ENCODE measurements at regions not wholly inside any gene's neighbourhood (a gene's known extent, or its start where the extent isn't known, plus 50 kb on each side); places are given as distances from the start of the nearest gene placed in this dataset.
"Not testable (repeated sequence)": the region's sequence is repeated elsewhere in the genome, so short reads cannot be mapped to it uniquely, and the experiment has no call there.

DNA sequence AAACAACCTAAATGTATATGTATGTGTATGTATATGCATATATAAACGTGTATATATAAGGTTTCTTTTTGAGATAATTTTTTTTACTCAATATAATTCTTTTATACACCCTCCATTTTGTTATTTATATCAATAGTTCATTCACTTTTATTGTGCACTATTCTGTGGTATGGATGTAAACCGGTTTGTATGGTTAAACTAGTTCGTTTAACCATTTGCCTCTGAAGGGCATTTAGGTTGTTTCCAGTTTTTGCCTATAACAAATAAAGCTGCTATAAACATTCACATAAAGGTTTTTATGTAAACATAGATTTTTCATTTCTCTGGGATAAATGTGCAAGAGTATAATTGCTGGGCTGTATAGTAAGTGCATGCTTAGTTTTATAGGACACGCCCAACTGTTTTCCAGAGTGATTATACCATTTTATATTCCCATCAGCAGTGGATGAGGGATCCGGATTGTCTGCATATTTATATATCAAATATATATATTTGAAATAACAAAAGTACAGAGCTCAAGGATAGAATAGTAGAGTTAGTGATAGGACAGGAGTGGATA is 380.3 kb downstream of the TSHZ3 start:
- H3K4me3 ChIP-seq (ENCODE audit: low read depth in 1 of 2, low read length in 2 of 2): no peak overlapping the region
- H3K27ac ChIP-seq (ENCODE audit: low read depth, low read length): no peak overlapping the region
- no peaks in the 10 kb centered on the region for H3K27me3 ChIP-seq (ENCODE audit: control insufficient read depth in 1 of 2, insufficient read depth in 2 of 2, low read length in 2 of 2)
- no peaks in the 10 kb centered on the region for H3K36me3 ChIP-seq (ENCODE audit: control insufficient read depth in 1 of 2, insufficient read depth in 2 of 2, low read length in 2 of 2)
- H3K4me1 ChIP-seq (ENCODE audit: control insufficient read depth in 1 of 2, insufficient read depth in 2 of 2, low read length in 2 of 2): no peaks in the 10 kb centered on the region
- H3K9me3 ChIP-seq (ENCODE audit: control insufficient read depth in 1 of 2, low read length in 2 of 2): peaks cover 0 to 2% of the 10 kb centered on the region in 2 donors
- H3K9ac ChIP-seq (ENCODE audit: low read depth in 1 of 2, low read length in 2 of 2): no peak overlapping the region

DNA sequence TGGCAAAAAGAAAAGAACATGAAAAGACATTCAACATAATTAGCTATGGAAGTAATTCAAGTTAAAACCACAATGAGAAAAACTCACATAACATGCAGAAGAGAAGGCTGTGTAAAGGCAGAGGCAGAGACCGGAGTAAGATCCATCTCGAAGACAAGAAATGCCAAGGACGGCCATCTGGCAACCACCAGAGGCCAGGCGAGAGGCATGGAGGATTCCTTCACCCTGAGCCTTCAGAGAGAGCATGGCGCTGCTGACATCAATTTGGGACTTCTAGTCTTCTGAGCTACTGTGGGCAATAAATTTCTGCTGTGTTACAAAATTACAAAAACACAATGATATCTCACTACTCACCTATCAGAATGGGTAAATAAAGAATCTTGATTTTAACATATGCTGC is 381.0 kb downstream of the TSHZ3 start:
- H3K27ac ChIP-seq (ENCODE audit: low read depth, low read length): no peak overlapping the region
- H3K9me3 ChIP-seq (ENCODE audit: control insufficient read depth in 1 of 2, low read length in 2 of 2): peaks cover 2 to 4% of the 10 kb centered on the region in 2 donors
- H3K9ac ChIP-seq (ENCODE audit: low read depth in 1 of 2, low read length in 2 of 2): no peak overlapping the region
- no peak overlapping the region for H3K4me3 ChIP-seq (ENCODE audit: low read depth in 1 of 2, low read length in 2 of 2)
- H3K36me3 ChIP-seq (ENCODE audit: control insufficient read depth in 1 of 2, insufficient read depth in 2 of 2, low read length in 2 of 2): no peaks in the 10 kb centered on the region
- H3K27me3 ChIP-seq (ENCODE audit: control insufficient read depth in 1 of 2, insufficient read depth in 2 of 2, low read length in 2 of 2): no peaks in the 10 kb centered on the region
- no peaks in the 10 kb centered on the region for H3K4me1 ChIP-seq (ENCODE audit: control insufficient read depth in 1 of 2, insufficient read depth in 2 of 2, low read length in 2 of 2)

- H3K4me3 ChIP-seq (ENCODE audit: low read depth in 1 of 2, low read length in 2 of 2): no peak overlapping the region
- H3K4me1 ChIP-seq (ENCODE audit: control insufficient read depth in 1 of 2, insufficient read depth in 2 of 2, low read length in 2 of 2): no peaks in the 10 kb centered on the region
- H3K9ac ChIP-seq (ENCODE audit: low read depth in 1 of 2, low read length in 2 of 2): no peak overlapping the region
- H3K9me3 ChIP-seq (ENCODE audit: control insufficient read depth in 1 of 2, low read length in 2 of 2): peaks cover 2 to 7% of the 10 kb centered on the region in 2 donors
- H3K27ac ChIP-seq (ENCODE audit: low read depth, low read length): no peak overlapping the region
- no peaks in the 10 kb centered on the region for H3K27me3 ChIP-seq (ENCODE audit: control insufficient read depth in 1 of 2, insufficient read depth in 2 of 2, low read length in 2 of 2)
- no peaks in the 10 kb centered on the region for H3K36me3 ChIP-seq (ENCODE audit: control insufficient read depth in 1 of 2, insufficient read depth in 2 of 2, low read length in 2 of 2)
Observed at GRCh38 chr19:30966486-30966885, 382.8 kb downstream of the TSHZ3 start.

DNA sequence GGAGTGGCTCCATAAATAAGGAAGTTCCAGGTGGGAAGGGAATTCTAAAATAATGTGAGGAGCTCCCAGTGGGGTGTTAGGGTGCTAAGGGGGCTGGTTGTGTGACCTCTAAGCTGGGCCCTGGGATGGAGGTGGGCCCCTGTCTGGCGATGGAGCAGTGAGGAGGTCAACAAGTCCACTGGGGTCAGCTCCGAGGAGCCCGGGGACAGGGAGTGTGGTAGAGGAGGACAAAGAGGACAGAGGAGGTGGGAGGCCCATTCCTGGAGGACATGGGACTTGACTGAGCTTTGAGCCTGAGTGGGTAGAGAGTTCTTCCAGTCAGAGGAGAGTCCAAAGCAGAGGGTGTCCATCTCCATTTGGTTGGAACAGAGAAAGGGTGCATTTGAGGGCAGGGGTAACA is 390.2 kb downstream of the TSHZ3 start:
- no peaks in the 10 kb centered on the region for H3K4me1 ChIP-seq (ENCODE audit: control insufficient read depth in 1 of 2, insufficient read depth in 2 of 2, low read length in 2 of 2)

DNA sequence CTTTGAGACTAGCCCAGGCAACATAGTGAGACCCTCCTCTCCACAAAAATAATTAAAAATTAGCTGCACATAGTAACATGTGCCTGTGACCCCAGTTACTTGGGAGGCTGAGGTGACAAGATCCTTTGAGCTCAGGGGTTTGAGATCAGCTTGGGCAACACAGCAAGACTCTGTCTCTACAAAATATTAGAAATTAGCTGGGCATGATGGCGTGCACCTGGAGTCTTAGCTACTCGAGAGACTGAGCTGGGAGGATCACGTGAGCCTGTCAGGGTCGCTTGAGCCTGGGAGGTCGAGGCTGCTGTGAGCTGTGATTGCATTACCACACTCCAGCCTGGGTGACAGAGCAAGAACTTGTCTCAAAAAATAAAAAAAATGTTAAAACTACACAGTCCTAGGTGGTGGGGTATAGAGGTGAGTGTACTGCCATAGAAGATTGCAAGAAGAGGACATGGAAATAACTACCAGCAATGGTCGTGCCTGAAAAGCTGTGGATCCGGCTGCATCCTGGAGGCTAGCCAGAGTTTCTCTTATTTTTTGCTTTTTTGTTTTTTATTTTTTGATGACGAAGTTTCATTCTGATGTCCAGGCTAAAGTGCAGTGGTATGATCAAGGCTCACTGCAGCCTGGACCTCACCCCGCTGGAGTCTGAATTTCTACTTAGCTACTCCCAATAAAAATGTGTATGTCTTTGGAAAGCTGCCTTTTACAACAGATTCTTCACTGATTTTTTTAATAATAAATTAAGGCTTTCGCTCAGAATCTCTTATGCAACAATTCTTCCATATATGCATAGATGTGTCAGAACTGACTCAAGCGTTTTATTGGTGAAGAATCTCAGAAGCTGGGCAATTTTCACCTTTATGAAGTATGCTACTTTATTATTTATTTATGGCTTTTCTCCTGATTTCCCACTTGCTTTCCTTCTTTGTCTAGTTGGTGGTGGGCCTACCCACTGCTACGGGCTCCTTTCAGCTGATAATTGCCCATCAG is 393.8 kb downstream of the TSHZ3 start:
- H3K9me3 ChIP-seq (ENCODE audit: control insufficient read depth in 1 of 2, low read length in 2 of 2): no peaks in the 10 kb centered on the region
- H3K4me3 ChIP-seq (ENCODE audit: low read depth in 1 of 2, low read length in 2 of 2): no peak overlapping the region
- H3K9ac ChIP-seq (ENCODE audit: low read depth in 1 of 2, low read length in 2 of 2): no peak overlapping the region

More for the DNA sequence above, 390.2 kb downstream of the TSHZ3 start:
- Histone ChIP-seq H3K9ac (ENCODE audit: low read depth in 1 of 2, low read length in 2 of 2) (no peak overlapping the region), H3K4me3 (ENCODE audit: low read depth in 1 of 2, low read length in 2 of 2) (no peak overlapping the region), H3K9me3 (ENCODE audit: control insufficient read depth in 1 of 2, low read length in 2 of 2) (peaks cover 0 to 7% of the 10 kb centered on the region in 2 donors), H3K27ac (ENCODE audit: low read depth, low read length) (no peak overlapping the region), H3K36me3 (ENCODE audit: control insufficient read depth in 1 of 2, insufficient read depth in 2 of 2, low read length in 2 of 2) (no peaks in the 10 kb centered on the region), H3K27me3 (ENCODE audit: control insufficient read depth in 1 of 2, insufficient read depth in 2 of 2, low read length in 2 of 2) (no peaks in the 10 kb centered on the region)

DNA sequence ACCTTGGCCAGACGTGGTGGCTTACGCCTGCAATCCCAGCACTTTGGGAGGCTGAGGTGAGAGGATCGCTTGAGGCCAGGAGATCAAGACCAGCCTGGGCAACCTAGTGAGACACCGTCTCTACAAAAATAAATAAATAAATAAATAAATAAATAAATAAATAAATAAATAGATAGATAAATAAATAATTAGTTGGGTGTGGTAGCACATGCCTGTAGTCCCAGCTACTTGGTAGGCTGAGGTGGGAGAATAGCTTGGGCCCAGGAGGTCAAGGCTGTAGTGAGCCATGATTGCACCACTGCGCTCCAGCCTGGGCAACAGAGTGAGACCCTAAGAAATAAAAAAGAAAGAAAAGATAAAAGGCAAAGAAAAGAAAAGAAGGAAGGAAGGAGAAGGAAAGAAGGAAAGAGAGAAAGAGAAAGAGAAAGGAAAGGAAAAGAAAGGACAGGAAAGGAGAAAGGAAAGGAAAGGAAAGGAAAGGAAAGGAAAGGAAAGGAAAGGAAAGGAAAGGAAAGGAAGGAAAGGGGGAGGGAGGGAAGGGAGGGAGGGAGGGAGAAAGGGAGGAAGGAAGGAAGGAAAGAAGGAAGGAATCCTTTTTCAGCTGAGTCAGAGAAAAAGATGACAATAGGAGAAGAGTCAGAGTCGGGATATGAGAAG is 404.8 kb downstream of the TSHZ3 start:
- not testable (repeated sequence) for H3K4me3 ChIP-seq (ENCODE audit: low read depth in 1 of 2, low read length in 2 of 2); H3K9ac ChIP-seq (ENCODE audit: low read depth in 1 of 2, low read length in 2 of 2); H3K27me3 ChIP-seq (ENCODE audit: control insufficient read depth in 1 of 2, insufficient read depth in 2 of 2, low read length in 2 of 2); H3K36me3 ChIP-seq (ENCODE audit: control insufficient read depth in 1 of 2, insufficient read depth in 2 of 2, low read length in 2 of 2); H3K27ac ChIP-seq (ENCODE audit: low read depth, low read length); H3K9me3 ChIP-seq (ENCODE audit: control insufficient read depth in 1 of 2, low read length in 2 of 2); H3K4me1 ChIP-seq (ENCODE audit: control insufficient read depth in 1 of 2, insufficient read depth in 2 of 2, low read length in 2 of 2)

More for the DNA sequence above, 393.8 kb downstream of the TSHZ3 start:
- H3K27me3 ChIP-seq (ENCODE audit: control insufficient read depth in 1 of 2, insufficient read depth in 2 of 2, low read length in 2 of 2): no peaks in the 10 kb centered on the region
- no peaks in the 10 kb centered on the region for H3K36me3 ChIP-seq (ENCODE audit: control insufficient read depth in 1 of 2, insufficient read depth in 2 of 2, low read length in 2 of 2)
- no peaks in the 10 kb centered on the region for H3K4me1 ChIP-seq (ENCODE audit: control insufficient read depth in 1 of 2, insufficient read depth in 2 of 2, low read length in 2 of 2)
- H3K27ac ChIP-seq (ENCODE audit: low read depth, low read length): no peak overlapping the region

GRCh38 chr19:30943101-30943843 is 406.0 kb downstream of the TSHZ3 start:
- Histone ChIP-seq H3K4me1 (ENCODE audit: control insufficient read depth in 1 of 2, insufficient read depth in 2 of 2, low read length in 2 of 2) (no peaks in the 10 kb centered on the region), H3K9ac (ENCODE audit: low read depth in 1 of 2, low read length in 2 of 2) (no peak overlapping the region), H3K27ac (ENCODE audit: low read depth, low read length) (no peak overlapping the region), H3K9me3 (ENCODE audit: control insufficient read depth in 1 of 2, low read length in 2 of 2) (no peaks in the 10 kb centered on the region), H3K36me3 (ENCODE audit: control insufficient read depth in 1 of 2, insufficient read depth in 2 of 2, low read length in 2 of 2) (no peaks in the 10 kb centered on the region), H3K27me3 (ENCODE audit: control insufficient read depth in 1 of 2, insufficient read depth in 2 of 2, low read length in 2 of 2) (no peaks in the 10 kb centered on the region), H3K4me3 (ENCODE audit: low read depth in 1 of 2, low read length in 2 of 2) (no peak overlapping the region)

DNA sequence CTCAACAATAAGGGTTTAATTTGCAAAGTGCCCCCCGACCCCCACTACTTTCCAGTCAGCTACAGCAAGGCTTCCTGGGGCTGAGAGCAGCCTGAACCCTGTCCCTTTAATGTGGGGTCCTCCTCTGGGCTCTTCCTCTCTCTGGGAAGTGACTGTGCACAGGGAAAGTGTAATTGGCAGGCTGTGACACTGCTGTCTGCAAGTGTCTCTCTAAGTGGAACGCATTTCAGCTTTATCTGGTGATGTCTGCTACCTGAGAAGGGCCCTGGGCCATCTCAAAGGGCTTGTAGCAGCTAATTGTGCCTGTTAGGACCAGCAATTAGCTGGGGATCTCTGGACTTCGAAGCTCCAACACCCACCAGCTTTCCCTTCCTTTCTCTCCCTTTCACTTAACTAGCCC is 406.6 kb downstream of the TSHZ3 start:
- no peak overlapping the region for H3K4me3 ChIP-seq (ENCODE audit: low read depth in 1 of 2, low read length in 2 of 2)
- no peaks in the 10 kb centered on the region for H3K4me1 ChIP-seq (ENCODE audit: control insufficient read depth in 1 of 2, insufficient read depth in 2 of 2, low read length in 2 of 2)
- no peaks in the 10 kb centered on the region for H3K36me3 ChIP-seq (ENCODE audit: control insufficient read depth in 1 of 2, insufficient read depth in 2 of 2, low read length in 2 of 2)
- H3K9me3 ChIP-seq (ENCODE audit: control insufficient read depth in 1 of 2, low read length in 2 of 2): no peaks in the 10 kb centered on the region
- no peaks in the 10 kb centered on the region for H3K27me3 ChIP-seq (ENCODE audit: control insufficient read depth in 1 of 2, insufficient read depth in 2 of 2, low read length in 2 of 2)
- H3K27ac ChIP-seq (ENCODE audit: low read depth, low read length): no peak overlapping the region
- no peak overlapping the region for H3K9ac ChIP-seq (ENCODE audit: low read depth in 1 of 2, low read length in 2 of 2)

DNA sequence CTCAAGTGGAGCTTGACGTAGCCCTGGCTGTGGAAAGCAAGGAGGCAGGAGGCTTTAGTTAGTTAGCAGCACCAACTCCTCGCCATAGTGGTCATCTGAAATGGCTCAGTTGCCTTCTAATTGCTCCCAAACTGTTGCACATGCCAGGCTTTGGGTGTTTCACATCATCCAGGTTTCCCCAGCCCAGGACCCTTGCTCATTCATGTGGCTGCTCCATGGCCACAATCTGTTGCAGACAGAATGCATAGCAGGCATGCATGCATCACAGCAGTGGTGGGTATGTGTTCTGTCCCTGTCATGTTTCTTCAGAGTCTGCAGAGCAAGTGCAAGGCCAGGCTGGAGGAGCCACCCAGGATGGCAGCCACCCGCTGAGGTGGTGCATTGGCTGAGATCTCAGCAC is 407.6 kb downstream of the TSHZ3 start:
- no peak overlapping the region for H3K9ac ChIP-seq (ENCODE audit: low read depth in 1 of 2, low read length in 2 of 2)
- no peaks in the 10 kb centered on the region for H3K4me1 ChIP-seq (ENCODE audit: control insufficient read depth in 1 of 2, insufficient read depth in 2 of 2, low read length in 2 of 2)
- no peaks in the 10 kb centered on the region for H3K9me3 ChIP-seq (ENCODE audit: control insufficient read depth in 1 of 2, low read length in 2 of 2)
- H3K4me3 ChIP-seq (ENCODE audit: low read depth in 1 of 2, low read length in 2 of 2): no peak overlapping the region
- H3K27ac ChIP-seq (ENCODE audit: low read depth, low read length): no peak overlapping the region
- H3K27me3 ChIP-seq (ENCODE audit: control insufficient read depth in 1 of 2, insufficient read depth in 2 of 2, low read length in 2 of 2): no peaks in the 10 kb centered on the region
- no peaks in the 10 kb centered on the region for H3K36me3 ChIP-seq (ENCODE audit: control insufficient read depth in 1 of 2, insufficient read depth in 2 of 2, low read length in 2 of 2)
